ENCODE measurements at regions not wholly inside any gene's neighbourhood (a gene's known extent, or its start where the extent isn't known, plus 50 kb on each side); places are given as distances from the start of the nearest gene placed in this dataset.
A peak's percentile ranks its signal among the peaks of the same experiment; 100 is the strongest.

DNA sequence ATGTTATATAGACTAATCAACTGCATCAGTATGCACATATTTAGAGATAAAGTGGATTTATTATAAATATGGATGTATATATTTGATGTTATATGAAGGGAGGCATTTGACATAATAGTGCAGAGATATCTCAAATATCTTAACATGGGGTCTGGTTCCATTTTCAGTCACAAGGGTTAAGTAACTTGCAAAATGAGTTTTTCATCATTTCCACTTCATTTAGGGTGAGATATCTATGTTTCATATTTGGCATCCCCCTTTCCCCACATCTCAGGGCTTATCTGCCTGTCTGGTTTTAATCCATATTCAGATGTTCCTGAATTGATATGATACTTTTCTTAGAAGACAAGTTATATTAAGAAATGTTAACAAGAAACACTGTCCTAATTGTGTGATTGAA is 2141.2 kb downstream of the PCDH9 start:
- no peak overlapping the region for H3K4me3 Mint-ChIP-seq
- no peaks in the 10 kb centered on the region for H3K4me1 Mint-ChIP-seq
- H3K27me3 Mint-ChIP-seq: no peaks in the 10 kb centered on the region
- no peaks in the 10 kb centered on the region for H3K36me3 Mint-ChIP-seq
- no peak for ATAC-seq (replicated peaks)
- DNase-seq: no peak
- H3K27ac Mint-ChIP-seq: no peak overlapping the region
- H3K9me3 Mint-ChIP-seq: peaks cover 0 to 3% of the 10 kb centered on the region in 2 donors

DNA sequence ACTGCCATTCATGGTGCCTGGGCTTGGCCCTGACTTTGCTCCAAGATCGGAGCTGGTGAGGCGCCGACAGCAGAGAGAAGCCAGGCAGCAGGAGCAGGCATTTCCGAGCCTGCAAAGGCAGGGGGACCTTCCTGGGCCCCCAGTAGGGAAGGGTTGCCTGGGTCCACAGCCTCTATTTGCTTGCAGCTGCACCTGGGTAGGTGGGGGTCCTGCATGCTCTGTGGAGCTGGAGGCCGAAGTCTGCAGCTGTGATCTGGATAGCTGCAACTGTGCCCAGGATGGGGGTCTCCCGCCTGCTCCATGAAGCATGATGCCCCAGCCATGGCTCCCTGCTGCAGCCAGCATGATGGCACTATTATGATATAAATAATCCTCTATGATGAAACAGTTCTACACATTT is 2144.2 kb downstream of the PCDH9 start:
- H3K27me3 Mint-ChIP-seq: no peaks in the 10 kb centered on the region
- no peak for DNase-seq
- H3K4me1 Mint-ChIP-seq: no peaks in the 10 kb centered on the region
- no peak for ATAC-seq (replicated peaks)
- H3K9me3 Mint-ChIP-seq: peaks cover 0 to 2% of the 10 kb centered on the region in 2 donors
- H3K4me3 Mint-ChIP-seq: no peak overlapping the region
- H3K27ac Mint-ChIP-seq: no peak overlapping the region
- H3K36me3 Mint-ChIP-seq: no peaks in the 10 kb centered on the region

DNA sequence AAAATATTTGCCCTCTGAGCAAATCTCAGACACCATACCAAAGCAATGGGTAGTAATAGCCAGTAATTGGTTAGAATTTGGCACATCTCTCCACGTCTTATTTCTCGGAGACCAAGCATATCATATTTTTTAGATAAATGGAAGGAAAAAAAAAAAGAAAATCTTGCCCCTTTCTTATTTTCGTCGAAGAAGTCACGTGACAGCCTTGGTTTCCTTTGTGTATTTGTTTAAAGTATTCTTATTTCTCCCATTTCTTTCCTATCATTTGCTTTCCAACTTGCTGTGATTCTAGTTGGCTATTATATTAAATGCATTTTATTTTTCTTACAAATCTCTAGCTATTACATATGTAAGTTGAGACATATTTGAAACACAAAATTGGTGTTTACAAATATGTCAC is 2155.9 kb downstream of the PCDH9 start:
- H3K36me3 Mint-ChIP-seq: no peaks in the 10 kb centered on the region
- no peak for DNase-seq
- H3K4me3 Mint-ChIP-seq: no peak overlapping the region
- H3K9me3 Mint-ChIP-seq: peaks cover 0 to 1% of the 10 kb centered on the region in 2 donors
- no peaks in the 10 kb centered on the region for H3K4me1 Mint-ChIP-seq
- no peak overlapping the region for H3K27ac Mint-ChIP-seq
- no peaks in the 10 kb centered on the region for H3K27me3 Mint-ChIP-seq
- ATAC-seq (replicated peaks): no peak

DNA sequence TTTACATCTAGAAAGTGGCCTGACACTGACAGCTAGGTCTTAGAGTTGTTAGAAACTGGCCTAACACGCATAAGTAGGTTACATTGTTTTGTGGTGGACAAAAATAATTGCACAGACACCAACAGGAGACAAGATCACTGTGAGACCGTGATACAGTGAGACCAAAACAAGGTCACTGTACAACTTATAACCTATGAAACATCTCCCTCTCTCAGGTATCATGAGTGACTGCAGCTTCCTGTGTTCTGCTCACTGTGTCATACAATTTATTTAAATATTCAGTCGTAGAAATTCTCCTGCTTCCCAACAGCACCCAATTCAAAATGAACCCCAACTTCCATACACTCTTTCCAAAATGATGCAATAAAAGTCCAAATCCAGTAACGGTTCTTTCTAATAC is 2165.2 kb downstream of the PCDH9 start:
- DNase-seq (no peak), ATAC-seq (replicated peaks) (no peak)
- H3K27ac Mint-ChIP-seq: no peak overlapping the region
- H3K27me3 Mint-ChIP-seq: no peaks in the 10 kb centered on the region
- H3K9me3 Mint-ChIP-seq: peaks cover 0 to 2% of the 10 kb centered on the region in 2 donors
- no peaks in the 10 kb centered on the region for H3K4me1 Mint-ChIP-seq
- H3K36me3 Mint-ChIP-seq: no peaks in the 10 kb centered on the region
- H3K4me3 Mint-ChIP-seq: no peak overlapping the region

DNA sequence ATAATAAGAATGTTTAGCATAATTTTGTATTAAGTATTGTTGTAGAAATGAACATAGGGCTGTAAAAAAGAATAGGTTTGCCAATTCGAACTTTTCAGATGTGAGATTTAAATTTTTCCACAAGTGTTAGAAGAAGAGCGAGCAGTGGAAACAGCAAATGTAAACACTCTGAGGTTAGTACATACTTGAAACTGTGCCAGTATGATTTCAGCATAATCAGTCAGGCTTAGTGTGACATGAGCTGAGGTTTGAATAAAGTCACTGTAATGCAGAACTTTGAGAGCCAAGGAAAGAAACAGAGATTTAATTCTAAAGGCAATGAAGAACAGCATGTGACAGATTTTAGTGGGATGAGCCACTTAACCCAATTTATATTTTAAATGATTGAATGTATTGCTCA is 2166.4 kb downstream of the PCDH9 start:
- no peaks in the 10 kb centered on the region for H3K27me3 Mint-ChIP-seq
- H3K27ac Mint-ChIP-seq: no peak overlapping the region
- no peak overlapping the region for H3K4me3 Mint-ChIP-seq
- no peak for DNase-seq
- peaks cover 0 to 2% of the 10 kb centered on the region in 2 donors for H3K9me3 Mint-ChIP-seq
- H3K4me1 Mint-ChIP-seq: no peaks in the 10 kb centered on the region
- ATAC-seq (replicated peaks): no peak
- H3K36me3 Mint-ChIP-seq: no peaks in the 10 kb centered on the region

DNA sequence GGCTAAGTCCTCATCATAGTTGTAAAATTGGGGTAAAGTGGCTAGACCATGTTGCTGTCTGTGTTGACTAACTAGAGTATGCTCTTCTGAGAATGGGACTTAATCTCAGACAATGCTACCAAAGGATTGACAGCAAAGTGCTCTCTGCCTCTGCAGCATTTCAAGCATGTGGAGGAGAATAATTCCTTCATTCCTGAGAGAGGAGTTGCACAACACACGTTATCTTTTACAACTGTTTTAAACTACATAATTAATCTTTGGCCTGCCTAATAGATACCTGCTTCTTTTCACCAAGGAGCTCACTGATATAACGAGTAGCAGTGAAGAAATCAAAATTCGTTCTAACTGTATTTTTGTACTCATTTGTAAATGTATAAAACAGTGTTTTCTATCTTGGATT is 2172.2 kb downstream of the PCDH9 start:
- Mint-ChIP-seq H3K9me3 (peaks cover 0 to 5% of the 10 kb centered on the region in 2 donors), H3K4me1 (no peaks in the 10 kb centered on the region), H3K27ac (no peak overlapping the region), H3K36me3 (no peaks in the 10 kb centered on the region), H3K27me3 (no peaks in the 10 kb centered on the region), H3K4me3 (no peak overlapping the region)
- DNase-seq (no peak), ATAC-seq (replicated peaks) (no peak)

DNA sequence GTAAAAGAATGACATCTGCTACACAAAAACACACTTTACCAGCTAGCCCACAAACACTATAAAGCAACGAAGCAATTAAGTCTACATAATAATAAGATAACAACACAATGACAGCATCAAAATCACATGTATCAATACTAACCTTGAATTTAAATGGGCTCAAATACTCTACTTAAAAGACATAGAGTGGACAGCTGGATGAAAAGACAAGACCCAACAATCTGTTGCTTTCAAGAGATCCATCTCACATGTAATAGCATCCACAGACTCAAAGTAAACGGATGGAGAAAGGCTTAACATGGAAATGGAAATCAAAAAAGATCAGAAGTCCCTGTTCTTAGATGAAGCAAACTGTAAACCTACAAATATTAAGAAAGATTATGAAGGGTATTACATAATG is 2175.9 kb downstream of the PCDH9 start:
- Mint-ChIP-seq H3K27ac (no peak overlapping the region), H3K27me3 (no peaks in the 10 kb centered on the region), H3K4me3 (no peak overlapping the region), H3K4me1 (no peaks in the 10 kb centered on the region), H3K36me3 (no peaks in the 10 kb centered on the region), H3K9me3 (peaks cover 0 to 3% of the 10 kb centered on the region in 2 donors)
- no peak for DNase-seq
- no peak for ATAC-seq (replicated peaks)

DNA sequence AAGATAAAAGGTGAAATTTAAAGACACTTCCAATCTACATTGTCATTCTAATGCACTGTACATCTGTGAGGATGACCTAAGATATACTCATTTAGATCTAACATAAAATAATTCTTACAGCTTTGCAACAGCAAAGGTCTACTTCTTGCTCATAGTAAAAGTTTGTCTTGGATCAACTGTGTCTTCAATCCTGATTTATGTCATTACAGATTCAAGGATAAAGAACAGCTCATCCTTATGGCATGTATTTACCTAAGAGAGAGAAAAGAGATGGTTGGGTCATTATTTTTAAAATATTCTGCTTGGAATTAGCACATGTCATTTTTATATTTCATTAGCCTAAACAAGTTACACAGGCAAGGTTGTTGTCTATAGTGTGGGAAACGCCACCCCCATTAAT is 2193.1 kb downstream of the PCDH9 start:
- no peaks in the 10 kb centered on the region for H3K36me3 Mint-ChIP-seq
- ATAC-seq (replicated peaks): no peak

DNA sequence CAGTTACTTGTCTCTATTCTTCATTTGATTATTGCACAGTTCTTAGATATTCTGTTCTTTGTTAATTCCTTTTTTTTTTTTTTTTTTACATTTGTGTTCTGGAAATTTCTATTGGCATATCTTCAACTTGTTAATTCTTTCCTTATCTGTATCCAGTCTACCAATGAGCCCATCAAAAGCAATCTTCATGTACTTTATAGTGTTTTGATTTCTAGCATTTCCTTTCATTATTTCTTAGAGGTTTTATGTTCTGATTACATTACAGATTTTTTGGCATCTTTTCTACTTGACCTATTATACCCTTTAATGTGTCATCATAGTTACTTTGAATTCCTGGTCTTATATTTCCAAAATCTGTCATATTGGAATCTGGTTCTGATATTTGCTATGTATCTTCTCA is 2194.8 kb downstream of the PCDH9 start:
- H3K4me1 Mint-ChIP-seq: no peaks in the 10 kb centered on the region
- no peak overlapping the region for H3K4me3 Mint-ChIP-seq
- H3K27me3 Mint-ChIP-seq: no peaks in the 10 kb centered on the region
- H3K36me3 Mint-ChIP-seq: no peaks in the 10 kb centered on the region
- no peak for DNase-seq
- no peak for ATAC-seq (replicated peaks)
- peaks cover 5 to 6% of the 10 kb centered on the region in 2 donors for H3K9me3 Mint-ChIP-seq
- H3K27ac Mint-ChIP-seq: no peak overlapping the region

More for the DNA sequence above, 2193.1 kb downstream of the PCDH9 start:
- Mint-ChIP-seq H3K4me1 (no peaks in the 10 kb centered on the region), H3K4me3 (no peak overlapping the region), H3K27me3 (no peaks in the 10 kb centered on the region), H3K9me3 (peaks cover 5 to 6% of the 10 kb centered on the region in 2 donors), H3K27ac (no peak overlapping the region)
- no peak for DNase-seq

DNA sequence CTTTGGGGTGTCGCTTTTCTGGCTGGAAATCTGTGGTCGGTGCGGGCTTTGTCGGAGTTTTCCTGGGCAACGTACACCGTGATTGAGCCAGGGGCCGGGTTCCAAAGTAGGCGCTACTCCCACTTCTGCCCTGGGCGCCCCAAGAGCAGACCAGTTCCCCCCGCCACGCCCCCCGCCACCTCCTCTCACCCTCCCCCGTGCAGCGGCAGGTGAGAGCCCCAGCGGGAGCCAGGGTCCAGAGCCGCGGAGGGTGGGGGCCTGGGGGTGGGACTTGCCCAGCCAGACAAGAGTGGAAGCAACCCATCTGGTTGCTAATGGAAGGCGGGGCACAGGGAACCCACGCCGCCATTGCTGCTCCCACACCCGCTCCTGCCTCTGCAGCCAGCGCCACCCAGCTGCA is 2195.9 kb downstream of the PCDH9 start:
- Mint-ChIP-seq H3K4me1 (no peaks in the 10 kb centered on the region), H3K9me3 (peaks cover 5 to 6% of the 10 kb centered on the region in 2 donors)
- ATAC-seq (replicated peaks): no peak

DNA sequence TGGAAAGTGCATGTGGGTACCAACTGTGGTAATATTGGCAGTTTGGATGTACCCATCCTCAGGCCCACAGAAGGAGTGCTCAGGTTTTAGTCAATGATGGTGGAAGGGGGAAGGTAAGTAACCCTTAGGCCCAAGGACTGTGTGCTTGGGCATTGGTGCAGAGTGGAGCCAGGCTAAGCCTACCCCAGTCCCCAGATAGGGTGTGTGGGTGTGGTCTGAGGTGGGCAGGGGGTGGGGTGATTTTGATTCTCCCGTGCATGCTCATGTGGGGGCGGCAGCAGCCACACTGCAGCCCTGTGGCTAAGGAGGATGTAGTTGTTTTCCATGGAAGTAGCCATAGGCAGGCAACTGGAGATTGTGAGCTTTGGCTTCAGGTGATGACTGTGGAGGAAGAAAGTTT is 2197.3 kb downstream of the PCDH9 start:
- ATAC-seq (replicated peaks) (peak in 1 of 2 donors; percentile 19), DNase-seq (no peak)
- Mint-ChIP-seq H3K27me3 (no peaks in the 10 kb centered on the region), H3K4me3 (no peak overlapping the region), H3K36me3 (no peaks in the 10 kb centered on the region), H3K4me1 (no peaks in the 10 kb centered on the region), H3K9me3 (peaks cover 6% of the 10 kb centered on the region in 2 donors), H3K27ac (no peak overlapping the region)

More for the DNA sequence above, 2195.9 kb downstream of the PCDH9 start:
- no peaks in the 10 kb centered on the region for H3K27me3 Mint-ChIP-seq
- H3K4me3 Mint-ChIP-seq: no peak overlapping the region
- no peak overlapping the region for H3K27ac Mint-ChIP-seq
- DNase-seq: no peak
- H3K36me3 Mint-ChIP-seq: no peaks in the 10 kb centered on the region

DNA sequence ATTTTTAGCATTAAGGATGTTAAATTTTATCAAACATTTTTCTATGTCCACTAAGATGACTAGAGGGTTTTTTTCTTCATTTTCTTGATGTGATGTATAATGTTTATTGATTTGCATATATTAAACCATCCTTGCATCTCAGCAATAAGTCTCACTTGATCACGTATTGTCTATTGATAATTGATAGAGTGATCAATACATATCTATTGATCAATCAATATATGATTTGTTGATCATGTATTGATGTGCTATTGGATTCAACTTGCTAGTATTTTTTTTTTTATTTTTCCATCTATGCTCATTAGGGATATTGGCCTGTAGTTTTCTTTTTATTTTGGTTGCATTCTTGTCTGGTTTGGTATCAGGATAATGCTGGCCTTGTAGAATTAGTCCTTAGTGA is 2202.0 kb downstream of the PCDH9 start:
- Mint-ChIP-seq H3K9me3 (peaks cover 6 to 9% of the 10 kb centered on the region in 2 donors), H3K4me3 (no peak overlapping the region), H3K27me3 (no peaks in the 10 kb centered on the region), H3K27ac (no peak overlapping the region), H3K4me1 (no peaks in the 10 kb centered on the region), H3K36me3 (no peaks in the 10 kb centered on the region)
- DNase-seq (no peak), ATAC-seq (replicated peaks) (no peak)

DNA sequence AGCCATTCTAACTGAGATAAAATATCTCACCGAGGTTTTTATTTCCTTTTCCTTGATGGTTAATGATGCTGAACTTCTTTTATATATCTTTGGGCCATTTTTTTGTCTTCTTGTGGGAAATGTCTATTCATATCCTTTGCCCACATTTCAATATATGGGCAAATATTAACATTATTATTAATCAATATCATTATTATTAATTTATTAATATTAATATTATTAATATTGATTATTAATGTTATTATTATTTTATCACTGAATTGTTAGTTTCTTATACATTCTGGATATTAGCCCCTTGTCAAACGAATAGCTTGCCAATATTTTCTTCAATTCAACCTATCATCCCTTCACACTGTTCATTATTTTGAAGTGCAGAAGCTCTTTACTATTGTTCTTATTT is 2203.6 kb downstream of the PCDH9 start:
- DNase-seq (no peak), ATAC-seq (replicated peaks) (no peak)
- H3K9me3 Mint-ChIP-seq: peaks cover 10 to 11% of the 10 kb centered on the region in 2 donors
- H3K4me3 Mint-ChIP-seq: no peak overlapping the region
- H3K4me1 Mint-ChIP-seq: no peaks in the 10 kb centered on the region
- no peak overlapping the region for H3K27ac Mint-ChIP-seq
- H3K36me3 Mint-ChIP-seq: no peaks in the 10 kb centered on the region
- H3K27me3 Mint-ChIP-seq: no peaks in the 10 kb centered on the region

DNA sequence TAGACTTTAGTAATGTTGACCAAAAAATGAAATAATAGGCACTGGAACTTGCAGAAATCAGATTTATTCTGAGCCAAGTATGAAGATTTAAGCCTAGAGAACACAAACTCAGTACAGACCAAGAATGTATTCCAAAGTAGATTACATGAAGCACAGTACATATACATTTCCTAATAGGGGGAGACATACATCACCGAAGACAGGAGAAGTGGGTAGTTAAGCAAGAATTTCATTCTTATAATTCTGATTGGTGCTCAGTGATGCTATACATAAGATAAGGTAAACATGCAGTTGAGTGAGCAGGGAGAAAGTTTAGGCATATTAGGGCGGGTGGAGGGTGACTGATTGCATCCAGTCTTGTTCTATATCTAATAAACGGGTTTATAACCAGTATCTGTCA is 2218.8 kb downstream of the PCDH9 start:
- no peak for DNase-seq
- Mint-ChIP-seq H3K27me3 (no peaks in the 10 kb centered on the region), H3K4me1 (no peaks in the 10 kb centered on the region), H3K9me3 (peaks cover under 1 to 1% of the 10 kb centered on the region in 2 donors), H3K36me3 (no peaks in the 10 kb centered on the region), H3K4me3 (no peak overlapping the region), H3K27ac (no peak overlapping the region)
- ATAC-seq (replicated peaks): no peak

DNA sequence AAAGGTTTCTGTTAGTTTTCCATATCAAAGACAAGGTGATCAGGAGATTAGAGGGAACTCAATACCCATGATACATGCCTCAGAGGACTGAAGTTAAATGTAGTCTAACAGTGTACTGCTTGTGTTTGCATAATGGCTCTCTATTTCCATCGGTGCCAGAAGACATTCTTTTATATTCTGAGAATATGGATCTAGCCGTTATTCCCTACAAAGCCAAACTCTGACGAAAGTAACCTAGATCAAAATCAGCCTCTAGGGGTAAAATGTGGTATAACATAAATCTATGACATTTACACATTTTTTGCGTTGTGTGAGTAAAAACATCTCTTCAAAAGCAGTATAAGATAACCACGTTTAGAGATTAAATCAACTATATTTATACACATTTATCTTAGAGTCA is 2232.7 kb downstream of the PCDH9 start:
- no peak overlapping the region for H3K27ac Mint-ChIP-seq
- H3K36me3 Mint-ChIP-seq: no peaks in the 10 kb centered on the region
- no peak overlapping the region for H3K4me3 Mint-ChIP-seq
- H3K4me1 Mint-ChIP-seq: peaks cover 0 to 3% of the 10 kb centered on the region in 2 donors
- no peaks in the 10 kb centered on the region for H3K27me3 Mint-ChIP-seq
- H3K9me3 Mint-ChIP-seq: no peaks in the 10 kb centered on the region
- ATAC-seq (replicated peaks): no peak
- no peak for DNase-seq

DNA sequence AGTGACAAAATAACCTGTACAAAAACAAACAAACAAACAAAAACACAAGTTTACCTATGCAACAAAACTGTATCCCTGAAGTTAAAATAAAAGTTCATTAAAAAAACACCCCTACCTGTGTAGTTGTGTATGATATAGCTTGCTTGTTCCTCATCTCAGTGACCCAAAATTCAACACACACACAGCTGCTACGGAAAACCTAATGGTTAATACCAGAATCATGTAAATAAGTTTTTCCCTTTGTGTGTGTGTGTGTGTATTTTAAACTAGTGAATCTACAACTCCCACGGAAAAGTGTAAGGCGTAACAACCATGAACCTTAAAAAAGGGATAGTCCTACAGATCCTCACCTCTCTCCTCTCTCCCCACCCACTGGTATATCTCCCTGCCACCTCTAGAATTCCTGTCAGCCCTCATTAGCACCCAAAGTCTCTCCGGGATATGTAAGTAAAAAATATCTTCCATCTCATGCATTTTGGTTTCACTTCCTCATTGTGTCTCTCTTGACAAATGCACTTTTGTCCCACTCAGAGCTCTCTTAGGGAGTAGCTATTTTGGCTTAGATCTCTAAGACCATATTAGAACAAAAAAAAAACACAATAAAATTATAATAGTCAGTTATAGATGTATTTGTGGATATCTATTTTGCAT is 2236.5 kb downstream of the PCDH9 start:
- ATAC-seq (replicated peaks): peak in 1 of 2 donors; percentile 44
- Mint-ChIP-seq H3K27me3 (no peaks in the 10 kb centered on the region), H3K27ac (no peak overlapping the region), H3K4me1 (peaks cover 0 to 3% of the 10 kb centered on the region in 2 donors), H3K9me3 (no peaks in the 10 kb centered on the region), H3K4me3 (no peak overlapping the region), H3K36me3 (no peaks in the 10 kb centered on the region)
- DNase-seq: no peak
